IgD-negative memory B cell (primary cell): ENCODE measurements at regions not wholly inside any gene's neighbourhood (a gene's known extent, or its start where the extent isn't known, plus 50 kb on each side); places are given as distances from the start of the nearest gene placed in this dataset.
"Not testable (repeated sequence)": the region's sequence is repeated elsewhere in the genome, so short reads cannot be mapped to it uniquely, and the experiment has no call there.

ENCODE experiments used
- H3K27ac Mint-ChIP-seq, 3 donors: one replicate each; pipeline ENCODE4 v1.8.0; 2020 to 2022; ENCODE audit warnings: mild to moderate bottlenecking in 3 of 3, mixed read lengths in 3 of 3, moderate library complexity in 1 of 3
- H3K27me3 Mint-ChIP-seq: one replicate; pipeline ENCODE4 v1.8.0; 2021; ENCODE audit warnings: mixed read lengths
- H3K36me3 Mint-ChIP-seq: one replicate; pipeline ENCODE4 v1.8.0; 2020; ENCODE audit warnings: mild to moderate bottlenecking, mixed read lengths
- H3K4me1 Mint-ChIP-seq, 3 donors: one replicate each; pipeline ENCODE4 v1.8.0; 2020 to 2022; ENCODE audit warnings: mixed read lengths in 3 of 3, mild to moderate bottlenecking in 1 of 3
- H3K4me3 Mint-ChIP-seq, 4 donors: one replicate each; pipeline ENCODE4 v1.8.0; 2020 to 2022; ENCODE audit warnings: mild to moderate bottlenecking in 4 of 4, mixed read lengths in 4 of 4, moderate library complexity in 3 of 4
- H3K9me3 Mint-ChIP-seq, 3 donors: one replicate each; pipeline ENCODE4 v1.8.0; 2020 to 2021; ENCODE audit warnings: mixed read lengths in 3 of 3, mild to moderate bottlenecking in 1 of 3

DNA sequence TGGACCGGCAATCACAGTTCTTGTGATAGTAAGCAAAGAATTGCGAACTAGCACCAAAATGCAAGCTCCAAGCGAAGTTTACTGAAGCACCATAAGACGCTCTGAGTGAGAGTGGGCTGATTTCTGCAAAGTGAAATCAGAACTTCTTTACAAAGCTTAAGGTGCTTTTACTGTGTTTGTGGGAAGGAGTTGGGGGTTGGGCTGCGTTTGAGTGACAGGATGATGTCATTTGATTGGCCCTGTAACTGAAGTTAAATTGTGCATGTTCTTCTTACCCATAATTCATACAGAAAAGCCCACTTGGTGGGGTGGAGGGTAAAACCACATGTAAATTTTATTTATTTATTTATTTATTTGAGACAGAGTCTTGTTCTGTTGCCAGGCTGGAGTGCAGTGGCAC is 970.6 kb upstream of the CDH18 start:
- no peaks in the 10 kb centered on the region for H3K36me3 Mint-ChIP-seq
- no peak overlapping the region for H3K27ac Mint-ChIP-seq
- H3K27me3 Mint-ChIP-seq: peaks cover 1% of the 10 kb centered on the region
- H3K4me1 Mint-ChIP-seq: no peaks in the 10 kb centered on the region
- peaks cover 0 to 5% (median 0%) of the 10 kb centered on the region in 3 donors for H3K9me3 Mint-ChIP-seq
- H3K4me3 Mint-ChIP-seq: no peak overlapping the region

DNA sequence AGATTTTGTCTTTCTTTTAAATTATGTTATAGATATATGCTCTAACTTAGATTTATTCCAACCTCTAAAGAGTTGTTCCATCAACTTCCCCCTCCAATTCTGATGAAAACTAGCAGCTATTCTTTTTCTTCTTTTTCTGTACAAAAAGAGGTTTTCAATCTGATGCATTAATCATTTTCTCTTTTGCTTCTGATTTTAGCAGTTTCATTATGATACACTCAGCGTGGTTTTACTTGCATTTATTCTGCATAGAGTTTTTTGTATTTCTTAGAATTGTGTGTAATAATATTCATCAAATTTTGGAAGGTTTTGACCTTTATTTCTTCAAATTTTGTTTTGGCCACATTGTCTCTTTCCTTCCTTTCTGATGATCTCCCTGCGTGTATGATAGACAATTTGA is 968.1 kb upstream of the CDH18 start:
- H3K27me3 Mint-ChIP-seq: no peaks in the 10 kb centered on the region
- peaks cover 0 to 5% (median 0%) of the 10 kb centered on the region in 3 donors for H3K9me3 Mint-ChIP-seq
- H3K27ac Mint-ChIP-seq: no peak overlapping the region
- no peaks in the 10 kb centered on the region for H3K36me3 Mint-ChIP-seq
- H3K4me3 Mint-ChIP-seq: no peak overlapping the region
- no peaks in the 10 kb centered on the region for H3K4me1 Mint-ChIP-seq

DNA sequence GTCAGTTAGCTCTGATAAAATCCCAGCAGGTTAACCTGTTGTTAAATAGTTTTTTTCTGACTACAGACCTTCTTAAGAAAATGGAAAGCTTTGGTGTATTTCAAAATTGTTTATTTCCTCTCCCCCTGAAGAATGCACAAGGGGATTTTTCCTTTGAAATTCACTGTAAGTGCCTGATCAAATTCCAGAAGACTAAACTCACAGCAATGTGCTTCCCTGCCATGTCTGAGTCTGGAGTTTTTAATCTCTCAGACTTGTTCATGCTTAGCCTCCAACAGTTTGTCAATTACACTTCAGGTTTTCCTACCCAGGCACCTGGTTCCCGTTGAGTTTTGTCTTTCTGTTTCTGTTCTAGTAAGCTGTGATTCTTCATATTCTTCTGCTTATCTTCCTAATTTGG is 961.6 kb upstream of the CDH18 start:
- H3K36me3 Mint-ChIP-seq: peaks cover 2% of the 10 kb centered on the region
- H3K27me3 Mint-ChIP-seq: peaks cover 2% of the 10 kb centered on the region
- peaks cover 0 to 2% (median 0%) of the 10 kb centered on the region in 3 donors for H3K4me1 Mint-ChIP-seq
- no peak overlapping the region for H3K27ac Mint-ChIP-seq
- H3K9me3 Mint-ChIP-seq: peaks cover 0 to 4% (median 0%) of the 10 kb centered on the region in 3 donors
- no peak overlapping the region for H3K4me3 Mint-ChIP-seq

DNA sequence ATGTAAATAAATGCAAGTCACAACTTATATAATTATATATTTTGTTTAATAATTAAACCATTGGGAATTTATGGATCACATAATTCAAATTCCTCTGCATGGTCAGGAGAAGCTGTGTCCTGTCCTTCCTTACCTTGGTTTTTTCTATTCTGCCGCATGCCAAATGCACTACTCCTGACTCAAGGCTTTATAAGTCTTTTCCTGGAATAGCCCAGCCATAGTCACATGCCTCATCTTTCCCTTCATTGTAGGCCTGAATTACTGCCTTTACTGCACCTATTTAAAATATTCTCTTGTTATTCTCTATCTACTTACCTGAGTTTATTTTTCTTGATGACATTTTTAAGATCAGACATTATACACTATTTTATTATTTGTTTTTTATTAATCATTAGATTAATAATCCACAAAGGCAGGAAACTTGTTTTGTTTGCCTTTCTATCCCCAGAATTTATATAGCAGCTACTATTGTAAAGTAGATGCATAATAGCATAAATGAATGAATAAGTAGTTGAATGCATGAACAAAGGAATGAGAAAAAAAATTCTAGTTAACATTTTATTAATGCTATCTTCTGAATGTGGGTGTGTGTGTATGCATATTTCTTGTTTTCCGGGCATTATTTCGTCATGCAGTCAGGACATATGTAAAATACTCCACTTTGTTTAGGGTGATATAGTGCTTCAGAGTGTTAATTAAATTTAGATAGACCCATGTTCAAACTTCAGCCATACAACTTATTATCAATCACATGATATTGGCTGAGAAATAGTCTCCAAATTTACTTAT is 955.4 kb upstream of the CDH18 start:
- H3K36me3 Mint-ChIP-seq, H3K27me3 Mint-ChIP-seq, H3K4me3 Mint-ChIP-seq: not testable (repeated sequence)

DNA sequence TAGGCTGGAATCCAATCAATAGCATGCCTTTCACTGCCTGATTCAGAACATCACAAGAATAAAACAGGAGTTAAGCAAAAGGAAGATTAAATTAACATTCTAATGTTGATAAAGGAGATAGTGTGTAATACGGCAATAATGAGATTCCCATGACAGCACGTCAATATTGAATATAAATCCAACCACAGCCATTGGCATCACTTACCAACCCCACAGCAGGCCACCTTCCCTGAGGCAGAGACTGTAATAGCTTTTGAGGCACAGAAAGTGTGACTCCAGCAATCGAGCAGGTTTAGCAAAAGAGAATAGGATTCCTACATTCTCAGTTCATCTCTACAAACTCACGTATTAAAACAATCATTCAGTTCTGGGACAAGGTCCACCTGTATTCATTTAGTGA is 954.6 kb upstream of the CDH18 start:
- not testable (repeated sequence) for H3K27ac Mint-ChIP-seq, H3K36me3 Mint-ChIP-seq, H3K9me3 Mint-ChIP-seq, H3K27me3 Mint-ChIP-seq, H3K4me3 Mint-ChIP-seq, H3K4me1 Mint-ChIP-seq

More for the DNA sequence above, 955.4 kb upstream of the CDH18 start:
- H3K4me1 Mint-ChIP-seq, H3K9me3 Mint-ChIP-seq, H3K27ac Mint-ChIP-seq: not testable (repeated sequence)

DNA sequence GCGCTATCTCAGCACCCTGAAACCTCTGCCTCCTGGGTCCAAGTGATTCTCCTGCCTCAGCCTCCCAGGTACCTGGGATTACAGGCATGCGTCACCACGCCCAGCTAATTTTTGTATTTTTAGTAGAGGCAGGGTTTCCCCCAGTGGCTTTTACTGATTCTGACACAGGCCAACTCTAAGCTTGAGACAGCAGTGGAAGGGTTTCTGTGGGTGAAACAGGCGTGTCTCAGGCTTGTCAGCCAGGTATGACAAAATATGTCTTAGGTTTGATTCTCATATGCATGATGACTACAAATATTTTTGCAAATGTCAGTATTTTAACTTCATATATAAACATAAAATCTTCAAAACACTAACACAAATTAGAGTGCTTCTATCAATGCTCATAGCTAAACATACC is 952.8 kb upstream of the CDH18 start:
- not testable (repeated sequence) for H3K36me3 Mint-ChIP-seq, H3K27ac Mint-ChIP-seq, H3K27me3 Mint-ChIP-seq, H3K4me1 Mint-ChIP-seq, H3K9me3 Mint-ChIP-seq, H3K4me3 Mint-ChIP-seq

DNA sequence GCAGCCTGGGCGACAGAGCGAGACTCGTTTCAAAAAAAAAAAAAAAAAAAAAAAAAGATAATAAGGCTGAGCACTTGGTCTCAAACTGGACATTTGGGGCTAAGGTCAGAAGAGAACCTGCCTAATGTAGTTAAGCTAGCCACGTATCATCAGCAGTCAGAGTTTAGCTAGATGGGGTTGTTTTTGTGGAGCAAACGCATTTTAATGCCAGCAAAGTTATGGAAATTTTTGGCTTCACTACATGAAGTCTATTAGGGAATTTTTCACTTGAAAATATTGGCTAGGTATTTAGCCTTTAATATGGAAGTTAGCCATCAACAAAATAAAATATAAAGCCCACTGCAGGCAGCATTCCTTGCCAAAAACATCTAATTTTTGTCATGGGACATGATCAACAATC is 902.9 kb upstream of the CDH18 start:
- not testable (repeated sequence) for H3K36me3 Mint-ChIP-seq, H3K9me3 Mint-ChIP-seq, H3K4me3 Mint-ChIP-seq, H3K27ac Mint-ChIP-seq, H3K4me1 Mint-ChIP-seq, H3K27me3 Mint-ChIP-seq

DNA sequence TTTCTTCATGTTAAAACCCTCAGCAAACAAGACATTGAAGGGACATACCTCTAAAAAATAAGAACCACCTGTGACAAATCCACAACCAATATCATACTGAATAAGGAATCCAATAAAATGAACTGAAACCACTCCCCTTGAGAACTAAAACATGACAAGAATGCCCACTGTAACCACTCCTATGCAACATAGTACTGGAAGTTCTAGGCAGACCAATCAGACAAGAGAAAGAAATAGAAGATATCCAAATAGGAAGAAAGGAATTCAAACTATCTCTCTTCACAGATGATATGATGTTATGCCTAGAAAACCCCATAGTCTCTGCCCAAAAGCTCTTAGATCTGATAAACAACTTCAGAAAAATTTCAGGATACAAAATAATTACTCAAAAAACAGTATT is 887.7 kb upstream of the CDH18 start:
- not testable (repeated sequence) for H3K9me3 Mint-ChIP-seq, H3K27me3 Mint-ChIP-seq, H3K36me3 Mint-ChIP-seq, H3K4me1 Mint-ChIP-seq, H3K4me3 Mint-ChIP-seq, H3K27ac Mint-ChIP-seq

DNA sequence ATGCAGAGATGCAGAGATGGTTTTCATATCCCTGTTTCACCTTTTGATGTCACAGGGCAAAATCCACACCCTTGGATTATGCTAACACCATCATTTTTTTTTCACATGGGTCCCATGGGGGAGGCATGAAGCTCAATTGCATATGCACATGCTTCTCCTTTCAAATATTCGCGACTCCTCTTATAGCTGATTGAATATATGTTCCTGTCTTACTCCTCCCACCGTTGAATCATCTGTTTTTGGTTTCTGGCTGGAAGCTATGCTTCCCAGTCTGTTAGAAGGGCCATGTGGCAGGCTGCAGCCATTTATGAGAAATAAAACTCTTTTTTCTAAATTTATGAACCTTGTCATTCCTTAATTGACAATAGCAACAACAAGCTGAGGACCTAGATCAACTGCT is 877.9 kb upstream of the CDH18 start:
- H3K27me3 Mint-ChIP-seq, H3K36me3 Mint-ChIP-seq, H3K9me3 Mint-ChIP-seq, H3K4me3 Mint-ChIP-seq, H3K27ac Mint-ChIP-seq, H3K4me1 Mint-ChIP-seq: not testable (repeated sequence)

DNA sequence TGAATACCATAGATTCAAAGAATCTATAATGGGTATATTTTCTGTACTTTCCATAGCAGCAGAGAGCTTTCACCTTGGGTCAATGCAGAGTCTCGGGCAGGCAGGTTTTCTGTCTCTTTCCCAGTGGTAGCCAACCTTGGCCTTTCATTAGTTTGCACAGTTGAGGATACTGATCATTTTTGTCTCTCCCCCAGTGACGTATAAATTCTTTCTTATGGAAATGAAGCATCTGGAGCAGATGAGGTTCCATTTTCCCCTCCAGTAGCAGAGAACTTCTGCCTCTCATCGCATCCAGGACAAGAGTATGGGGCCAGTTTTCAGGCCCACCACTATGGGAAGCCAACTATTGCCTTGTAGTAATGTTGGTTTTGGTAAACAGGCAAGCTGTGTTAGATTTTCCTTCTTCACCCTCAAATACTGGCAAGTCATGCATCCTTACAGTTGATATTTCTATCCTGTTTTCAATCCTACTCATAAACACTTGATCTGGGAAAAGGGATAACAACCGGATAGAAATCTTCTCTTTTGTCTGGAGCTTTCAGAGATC is 845.2 kb upstream of the CDH18 start:
- no peaks in the 10 kb centered on the region for H3K27me3 Mint-ChIP-seq
- peaks cover 0 to 2% (median 0%) of the 10 kb centered on the region in 3 donors for H3K4me1 Mint-ChIP-seq
- no peaks in the 10 kb centered on the region for H3K36me3 Mint-ChIP-seq
- H3K9me3 Mint-ChIP-seq: peaks cover 0 to 2% (median 0%) of the 10 kb centered on the region in 3 donors
- H3K27ac Mint-ChIP-seq: no peak overlapping the region
- H3K4me3 Mint-ChIP-seq: no peak overlapping the region

DNA sequence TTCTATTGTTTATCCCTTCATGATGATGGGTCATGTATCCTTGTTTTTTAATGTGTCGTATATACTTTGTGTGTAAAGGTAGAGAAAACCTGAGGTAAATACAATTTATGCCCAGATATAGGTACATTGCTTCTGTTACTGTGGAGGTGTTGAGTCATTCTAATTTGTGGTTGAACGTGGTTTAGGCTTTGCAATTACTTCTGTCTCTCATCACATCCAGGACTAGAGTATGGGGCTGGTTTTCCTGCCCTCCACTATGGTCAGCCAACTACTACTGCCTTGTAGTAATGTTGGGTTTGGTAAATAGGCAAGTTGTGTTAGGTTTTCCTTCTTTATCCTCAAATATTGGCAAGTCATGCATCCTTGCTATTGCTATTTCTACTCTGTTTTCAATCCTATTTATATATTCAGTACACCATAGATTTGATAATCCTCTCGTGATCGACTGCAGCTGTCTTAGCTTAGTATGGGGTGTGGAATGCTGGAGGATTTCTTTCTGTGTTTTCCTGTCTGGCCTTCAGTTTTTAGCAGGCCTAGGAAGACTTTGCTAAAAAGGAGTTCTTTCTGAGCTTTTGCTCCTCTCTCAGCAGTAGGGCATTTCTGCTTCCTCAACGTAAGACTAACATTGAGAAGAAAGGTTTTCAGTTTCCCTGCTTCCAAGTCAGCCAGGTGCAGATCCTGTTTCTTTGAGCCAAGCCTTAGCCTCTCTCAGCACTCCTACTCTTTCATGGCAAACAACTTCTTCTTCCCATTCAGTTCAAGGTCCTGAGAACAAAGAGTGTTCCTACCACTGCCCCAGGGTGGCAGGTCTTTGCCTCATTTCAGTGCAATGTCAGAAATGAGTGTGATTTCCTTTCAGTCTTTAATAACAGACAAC is 844.4 kb upstream of the CDH18 start:
- Mint-ChIP-seq H3K9me3 (peaks cover 0 to 2% (median 0%) of the 10 kb centered on the region in 3 donors), H3K36me3 (no peaks in the 10 kb centered on the region), H3K27ac (no peak overlapping the region), H3K4me1 (peaks cover 0 to 2% (median 0%) of the 10 kb centered on the region in 3 donors), H3K4me3 (no peak overlapping the region), H3K27me3 (no peaks in the 10 kb centered on the region)

DNA sequence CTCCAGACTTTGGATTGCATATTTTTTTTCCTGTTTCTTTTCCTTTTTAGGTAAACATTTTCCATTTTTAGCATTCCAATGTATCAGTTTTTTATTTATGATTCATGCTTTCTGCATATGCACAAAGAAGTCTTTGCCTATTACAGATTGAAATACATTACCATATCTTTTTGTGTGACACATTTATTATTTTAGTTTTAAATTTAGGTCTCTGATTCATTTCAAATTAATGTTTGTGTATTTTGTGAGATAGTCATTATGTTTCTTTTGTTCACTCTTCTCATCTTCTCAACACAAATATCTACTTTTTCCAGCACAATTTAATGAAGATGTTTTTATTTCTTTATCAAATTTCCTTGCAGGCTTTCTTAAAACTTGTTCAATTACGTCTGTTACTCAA is 838.0 kb upstream of the CDH18 start:
- H3K27me3 Mint-ChIP-seq, H3K9me3 Mint-ChIP-seq, H3K4me3 Mint-ChIP-seq, H3K27ac Mint-ChIP-seq, H3K36me3 Mint-ChIP-seq, H3K4me1 Mint-ChIP-seq: not testable (repeated sequence)

DNA sequence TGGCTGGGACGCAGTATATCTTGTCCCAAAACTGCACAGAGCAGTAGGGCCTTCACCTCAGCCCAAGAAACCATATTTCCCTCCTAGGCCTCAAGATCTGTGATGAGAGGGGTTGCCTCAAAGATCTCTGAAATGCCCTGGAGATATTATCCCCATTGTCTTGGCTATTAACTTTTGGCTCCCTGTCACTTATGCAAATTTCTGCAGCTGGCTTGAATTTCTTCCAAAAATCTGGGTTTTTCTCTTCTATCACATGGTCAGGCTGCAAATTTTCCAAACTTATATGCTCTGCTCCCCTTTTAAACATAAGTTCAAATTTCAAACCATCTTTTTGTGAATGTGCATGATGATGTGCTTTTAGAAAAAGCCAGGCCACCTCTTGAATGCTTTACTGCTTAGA is 809.2 kb upstream of the CDH18 start:
- H3K27ac Mint-ChIP-seq, H3K9me3 Mint-ChIP-seq, H3K27me3 Mint-ChIP-seq, H3K4me3 Mint-ChIP-seq, H3K4me1 Mint-ChIP-seq, H3K36me3 Mint-ChIP-seq: not testable (repeated sequence)

DNA sequence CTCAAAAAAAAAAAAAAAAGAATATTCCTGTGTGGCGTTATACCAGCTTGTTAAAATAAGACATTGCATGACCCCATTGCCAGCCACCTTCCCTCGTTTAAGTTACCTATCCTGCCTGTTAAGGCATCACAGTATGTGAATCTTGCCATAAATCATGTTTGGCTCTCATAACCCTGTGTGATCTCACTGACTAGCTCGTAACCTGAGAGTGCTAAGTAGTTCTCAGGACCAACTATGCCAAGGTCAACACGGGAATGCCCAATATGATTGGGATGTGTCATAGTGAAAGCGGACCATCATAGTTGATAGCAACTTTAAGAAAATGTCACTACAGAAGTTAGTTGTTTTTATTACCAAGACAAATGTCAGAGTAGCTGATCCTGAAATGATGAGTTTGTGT is 796.8 kb upstream of the CDH18 start:
- not testable (repeated sequence) for H3K27me3 Mint-ChIP-seq

DNA sequence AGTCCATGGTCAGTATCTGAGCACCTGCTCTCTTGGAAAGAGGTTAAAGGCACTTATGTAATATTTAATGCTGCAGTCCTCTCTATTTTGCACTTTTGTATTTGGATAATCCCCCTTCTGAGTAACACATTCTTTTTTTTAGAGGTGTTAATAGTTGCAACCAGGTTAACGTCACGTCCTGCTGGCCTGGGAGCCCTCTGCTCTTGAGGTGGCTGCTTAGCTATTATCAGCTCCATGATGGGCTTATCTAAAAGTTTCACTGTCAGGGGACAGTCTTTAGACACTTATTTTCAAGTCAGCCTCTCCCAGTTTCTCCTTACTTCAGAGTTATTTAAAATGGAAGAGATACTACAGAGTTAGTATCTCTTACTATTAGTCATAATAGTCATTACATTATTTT is 795.5 kb upstream of the CDH18 start:
- H3K9me3 Mint-ChIP-seq, H3K4me1 Mint-ChIP-seq, H3K27me3 Mint-ChIP-seq, H3K4me3 Mint-ChIP-seq, H3K36me3 Mint-ChIP-seq, H3K27ac Mint-ChIP-seq: not testable (repeated sequence)

More for the DNA sequence above, 796.8 kb upstream of the CDH18 start:
- not testable (repeated sequence) for H3K4me3 Mint-ChIP-seq, H3K9me3 Mint-ChIP-seq, H3K4me1 Mint-ChIP-seq, H3K36me3 Mint-ChIP-seq, H3K27ac Mint-ChIP-seq

DNA sequence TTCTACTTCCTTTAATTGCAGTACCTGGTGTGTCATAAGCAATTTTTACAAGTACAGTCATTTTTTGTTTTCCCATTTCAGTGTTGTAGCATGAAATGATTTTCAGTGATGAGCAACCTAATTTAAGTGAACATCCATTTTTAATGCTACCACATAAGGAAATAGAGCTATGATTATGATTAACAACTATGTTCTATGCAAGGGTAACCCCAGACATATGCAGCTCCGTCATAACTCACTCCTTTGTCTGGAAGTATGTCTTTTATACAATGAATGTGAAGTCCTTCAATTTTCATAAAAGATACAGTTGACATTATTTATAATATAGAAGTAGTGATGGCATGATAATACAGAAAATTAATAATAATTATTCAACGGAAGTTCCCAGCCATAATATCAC is 783.3 kb upstream of the CDH18 start:
- H3K9me3 Mint-ChIP-seq, H3K27ac Mint-ChIP-seq, H3K4me1 Mint-ChIP-seq, H3K4me3 Mint-ChIP-seq, H3K36me3 Mint-ChIP-seq, H3K27me3 Mint-ChIP-seq: not testable (repeated sequence)
